Uterus (tissue), 3 donors: ENCODE measurements at regions not wholly inside any gene's neighbourhood (a gene's known extent, or its start where the extent isn't known, plus 50 kb on each side); places are given as distances from the start of the nearest gene placed in this dataset.

Experiments used
- DNase-seq, 2 donors: peaks; one replicate each; pipeline ENCODE4 v3.0.0-alpha.2; 2019 to 2020
- H3K27ac ChIP-seq, 2 donors: fragments of 200-600 bp; sonication (generic); 1 replicate in 1 of 2; 2 replicates in 1 of 2; pipeline ENCODE4 v1.5.1; 2016 to 2018
- H3K27me3 ChIP-seq, 2 donors: fragments of 200-600 bp; sonication (generic); one replicate each; pipeline ENCODE4 v1.5.1; 2018 to 2019; ENCODE audit warnings: control low read depth in 1 of 2
- H3K36me3 ChIP-seq, 2 donors: fragments of 200-600 bp; sonication (generic); one replicate each; pipeline ENCODE4 v1.5.1; 2019; ENCODE audit warnings: control low read depth in 1 of 2
- H3K4me1 ChIP-seq, 2 donors: fragments of 200-600 bp; sonication (generic); one replicate each; pipeline ENCODE4 v1.5.1; 2018 to 2019; ENCODE audit warnings: control low read depth in 1 of 2
- H3K4me3 ChIP-seq, 2 donors: fragments of 200-600 bp; sonication (generic); 1 replicate in 1 of 2; 2 replicates in 1 of 2; pipeline ENCODE4 v1.5.1; 2018 to 2019; ENCODE audit warnings: mild to moderate bottlenecking in 1 of 2
- H3K9me3 ChIP-seq, 2 donors: fragments of 200-600 bp; sonication (generic); one replicate each; pipeline ENCODE4 v1.5.1; 2019; ENCODE audit warnings: control low read depth in 1 of 2
- POLR2A ChIP-seq, 2 donors: fragments of 450-650 bp; IDR thresholded peaks; one replicate each; pipeline ENCODE4 v1.6.1; 2016; ENCODE audit warnings: antibody characterized with exemption in 2 of 2, mild to moderate bottlenecking in 1 of 2, moderate library complexity in 1 of 2
- intact Hi-C: fragments of 100-400 bp; cut with DNase I; formaldehyde crosslinking; loops from one replicate; pipeline ENCODE4 v1.15.1; 2023; ENCODE audit warnings: low total_unique reads
- TF ChIP-seq, protein P1 (sequence below), 4 experiments: fragments of 200-600 bp in 2 of 4; fragments of 450-650 bp in 2 of 4; sonication (generic) in 2 of 4; IDR thresholded peaks; one replicate each; pipeline ENCODE4 v1.5.1; 2016 to 2019; ENCODE audit warnings: antibody characterized with exemption in 4 of 4, mild to moderate bottlenecking in 2 of 4, moderate library complexity in 1 of 4
- donor health status: DM: yes; HTN: yes; CAD: no.

DNA sequence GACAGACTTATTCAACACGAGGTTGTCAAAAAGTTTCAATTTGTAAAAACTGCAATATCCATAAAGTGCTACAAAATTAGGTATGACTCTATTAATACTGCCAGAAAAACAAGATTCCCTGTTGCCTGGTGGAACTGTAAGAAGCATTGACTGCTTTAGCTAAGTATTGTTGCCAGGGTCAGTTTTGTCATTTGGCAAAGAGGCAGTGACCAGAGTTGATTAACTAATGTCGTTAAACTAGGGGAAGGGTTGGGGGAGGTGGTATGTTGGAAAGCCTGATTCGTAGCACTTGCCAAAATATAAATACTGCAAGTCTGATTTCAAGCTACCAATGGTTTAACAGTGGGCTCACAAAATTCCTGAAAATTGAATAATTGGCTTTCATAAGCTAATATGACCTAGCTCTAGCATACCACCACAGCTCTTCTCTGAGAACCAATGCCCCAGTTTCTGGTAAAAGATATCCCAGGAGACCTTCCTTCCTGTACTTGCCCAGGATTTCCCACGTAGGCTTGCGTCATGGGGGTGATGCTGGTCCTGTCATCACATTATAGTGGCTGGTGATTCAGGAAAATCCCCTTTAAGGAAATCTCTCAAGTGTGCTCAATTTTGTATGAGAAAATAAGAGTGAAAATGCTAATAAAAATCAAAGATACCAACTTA lies 266.4 kb upstream of the TBC1D5 start:
- Histone ChIP-seq H3K4me1 (no peaks in the 10 kb centered on the region), H3K27me3 (no peaks in the 10 kb centered on the region)
- intact Hi-C loops, result no loop called here

DNA sequence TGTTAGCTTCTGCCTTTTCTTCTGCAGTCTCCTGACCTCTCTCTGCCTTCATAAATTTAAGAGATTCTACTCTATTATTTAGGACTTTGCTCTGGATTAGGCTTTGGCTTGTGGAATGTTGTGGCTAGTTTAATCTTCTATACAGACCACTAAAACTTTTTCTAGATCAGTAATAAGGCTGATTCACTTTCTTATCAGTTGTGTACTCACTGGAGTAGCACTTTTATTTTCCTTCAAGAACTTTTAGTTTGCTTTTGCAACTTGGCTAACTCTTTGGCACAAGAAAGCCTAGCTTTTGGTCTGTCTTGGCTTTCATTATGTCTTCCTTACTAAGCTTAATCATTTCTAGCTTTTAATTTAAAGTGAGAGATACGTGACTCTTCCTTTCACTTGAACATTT lies 265.5 kb upstream of the TBC1D5 start:
- Histone ChIP-seq H3K9me3 (no peaks in the 10 kb centered on the region), H3K27me3 (no peaks in the 10 kb centered on the region)
- TF ChIP-seq, protein P1, sequence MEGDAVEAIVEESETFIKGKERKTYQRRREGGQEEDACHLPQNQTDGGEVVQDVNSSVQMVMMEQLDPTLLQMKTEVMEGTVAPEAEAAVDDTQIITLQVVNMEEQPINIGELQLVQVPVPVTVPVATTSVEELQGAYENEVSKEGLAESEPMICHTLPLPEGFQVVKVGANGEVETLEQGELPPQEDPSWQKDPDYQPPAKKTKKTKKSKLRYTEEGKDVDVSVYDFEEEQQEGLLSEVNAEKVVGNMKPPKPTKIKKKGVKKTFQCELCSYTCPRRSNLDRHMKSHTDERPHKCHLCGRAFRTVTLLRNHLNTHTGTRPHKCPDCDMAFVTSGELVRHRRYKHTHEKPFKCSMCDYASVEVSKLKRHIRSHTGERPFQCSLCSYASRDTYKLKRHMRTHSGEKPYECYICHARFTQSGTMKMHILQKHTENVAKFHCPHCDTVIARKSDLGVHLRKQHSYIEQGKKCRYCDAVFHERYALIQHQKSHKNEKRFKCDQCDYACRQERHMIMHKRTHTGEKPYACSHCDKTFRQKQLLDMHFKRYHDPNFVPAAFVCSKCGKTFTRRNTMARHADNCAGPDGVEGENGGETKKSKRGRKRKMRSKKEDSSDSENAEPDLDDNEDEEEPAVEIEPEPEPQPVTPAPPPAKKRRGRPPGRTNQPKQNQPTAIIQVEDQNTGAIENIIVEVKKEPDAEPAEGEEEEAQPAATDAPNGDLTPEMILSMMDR (IDR thresholded peaks at IDR 0.05), result no peak
- TF ChIP-seq POLR2A (IDR thresholded peaks at IDR 0.05), result no peak

More for the DNA sequence above, 266.4 kb upstream of the TBC1D5 start:
- H3K4me3 ChIP-seq, result no peak overlapping the region
- H3K9me3 ChIP-seq, result no peaks in the 10 kb centered on the region
- H3K36me3 ChIP-seq, result no peaks in the 10 kb centered on the region
- DNase-seq, result no peak
- H3K27ac ChIP-seq, result no peak overlapping the region
- no peak for TF ChIP-seq POLR2A (IDR thresholded peaks at IDR 0.05)
- TF ChIP-seq, protein P1 (IDR thresholded peaks at IDR 0.05), result no peak

GRCh38 chr3:17995769-17996168 lies 253.3 kb upstream of the TBC1D5 start:
- DNase-seq, result no peak
- intact Hi-C loops, result no loop called here
- TF ChIP-seq, protein P1 (IDR thresholded peaks at IDR 0.05), result no peak
- TF ChIP-seq POLR2A (IDR thresholded peaks at IDR 0.05), result no peak
- no peaks in the 10 kb centered on the region for H3K27me3 ChIP-seq
- H3K4me1 ChIP-seq, result no peaks in the 10 kb centered on the region
- no peaks in the 10 kb centered on the region for H3K36me3 ChIP-seq
- no peak overlapping the region for H3K27ac ChIP-seq
- H3K9me3 ChIP-seq, result no peaks in the 10 kb centered on the region
- H3K4me3 ChIP-seq, result no peak overlapping the region

More for the DNA sequence above, 265.5 kb upstream of the TBC1D5 start:
- intact Hi-C loops, result no loop called here
- Histone ChIP-seq H3K4me1 (no peaks in the 10 kb centered on the region), H3K27ac (no peak overlapping the region), H3K4me3 (no peak overlapping the region), H3K36me3 (no peaks in the 10 kb centered on the region)
- DNase-seq, result no peak

- no peak for TF ChIP-seq POLR2A (IDR thresholded peaks at IDR 0.05)
- TF ChIP-seq, protein P1 (IDR thresholded peaks at IDR 0.05), result no peak
- H3K27me3 ChIP-seq, result no peaks in the 10 kb centered on the region
- no peaks in the 10 kb centered on the region for H3K36me3 ChIP-seq
- no peak overlapping the region for H3K4me3 ChIP-seq
- intact Hi-C loops, result no loop called here
- no peak overlapping the region for H3K27ac ChIP-seq
- no peak for DNase-seq
- H3K4me1 ChIP-seq, result no peaks in the 10 kb centered on the region
- H3K9me3 ChIP-seq, result no peaks in the 10 kb centered on the region
Observed at GRCh38 chr3:17994167-17994566, 251.7 kb upstream of the TBC1D5 start.

GRCh38 chr3:17990390-17990789 lies 248.0 kb upstream of the TBC1D5 start:
- no peak for DNase-seq
- Histone ChIP-seq H3K4me1 (no peaks in the 10 kb centered on the region), H3K4me3 (no peak overlapping the region), H3K9me3 (no peaks in the 10 kb centered on the region), H3K27ac (no peak overlapping the region), H3K27me3 (no peaks in the 10 kb centered on the region), H3K36me3 (no peaks in the 10 kb centered on the region)
- intact Hi-C loops, result no loop called here
- TF ChIP-seq, protein P1 (IDR thresholded peaks at IDR 0.05), result no peak
